ENCODE measurements at regions not wholly inside any gene's neighbourhood (a gene's known extent, or its start where the extent isn't known, plus 50 kb on each side); places are given as distances from the start of the nearest gene placed in this dataset.

DNA sequence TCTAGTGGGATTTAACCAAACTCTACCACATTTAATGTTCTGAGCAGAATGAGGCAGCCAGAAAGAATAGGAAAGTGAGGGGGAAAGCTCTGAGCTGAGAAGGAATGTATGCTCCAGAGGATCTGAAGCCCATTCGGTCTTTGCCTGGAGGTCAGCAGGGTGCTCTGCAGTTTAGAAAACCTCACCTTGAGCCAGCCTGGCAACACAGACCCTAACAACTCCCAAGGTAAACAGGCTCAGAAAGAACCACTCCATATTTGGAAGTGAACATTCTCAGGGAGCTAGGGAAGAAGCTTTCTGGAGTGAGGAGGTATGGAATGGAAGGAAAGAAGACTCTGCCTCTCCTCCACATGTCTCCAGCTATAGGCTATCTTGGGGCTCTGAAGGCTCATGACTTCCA is 398.8 kb downstream of the SEC16B start:
- no peak for TF ChIP-seq POLR2A (IDR thresholded peaks at IDR 0.05; ENCODE audit: extremely low read depth, insufficient read length)
- TF ChIP-seq, protein P1, sequence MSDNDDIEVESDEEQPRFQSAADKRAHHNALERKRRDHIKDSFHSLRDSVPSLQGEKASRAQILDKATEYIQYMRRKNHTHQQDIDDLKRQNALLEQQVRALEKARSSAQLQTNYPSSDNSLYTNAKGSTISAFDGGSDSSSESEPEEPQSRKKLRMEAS (IDR thresholded peaks at IDR 0.05; ENCODE audit: low read depth, low read length), result no peak
- TF ChIP-seq, protein P2, sequence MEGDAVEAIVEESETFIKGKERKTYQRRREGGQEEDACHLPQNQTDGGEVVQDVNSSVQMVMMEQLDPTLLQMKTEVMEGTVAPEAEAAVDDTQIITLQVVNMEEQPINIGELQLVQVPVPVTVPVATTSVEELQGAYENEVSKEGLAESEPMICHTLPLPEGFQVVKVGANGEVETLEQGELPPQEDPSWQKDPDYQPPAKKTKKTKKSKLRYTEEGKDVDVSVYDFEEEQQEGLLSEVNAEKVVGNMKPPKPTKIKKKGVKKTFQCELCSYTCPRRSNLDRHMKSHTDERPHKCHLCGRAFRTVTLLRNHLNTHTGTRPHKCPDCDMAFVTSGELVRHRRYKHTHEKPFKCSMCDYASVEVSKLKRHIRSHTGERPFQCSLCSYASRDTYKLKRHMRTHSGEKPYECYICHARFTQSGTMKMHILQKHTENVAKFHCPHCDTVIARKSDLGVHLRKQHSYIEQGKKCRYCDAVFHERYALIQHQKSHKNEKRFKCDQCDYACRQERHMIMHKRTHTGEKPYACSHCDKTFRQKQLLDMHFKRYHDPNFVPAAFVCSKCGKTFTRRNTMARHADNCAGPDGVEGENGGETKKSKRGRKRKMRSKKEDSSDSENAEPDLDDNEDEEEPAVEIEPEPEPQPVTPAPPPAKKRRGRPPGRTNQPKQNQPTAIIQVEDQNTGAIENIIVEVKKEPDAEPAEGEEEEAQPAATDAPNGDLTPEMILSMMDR (IDR thresholded peaks at IDR 0.05; ENCODE audit: low read depth, low read length), result no peak
- TF ChIP-seq MYC (IDR thresholded peaks at IDR 0.05; ENCODE audit: low read depth, low read length), result no peak
